NB4 (cell line): ENCODE measurements at regions not wholly inside any gene's neighbourhood (a gene's known extent, or its start where the extent isn't known, plus 50 kb on each side); places are given as distances from the start of the nearest gene placed in this dataset.

Source experiments
- MYC ChIP-seq: IDR thresholded peaks from 2 replicates; pipeline ENCODE4 v1.6.1; 2011; ENCODE audit warnings: low read depth, low read length
- POLR2A ChIP-seq: IDR thresholded peaks from 2 replicates; pipeline ENCODE4 v1.6.1; 2011; ENCODE audit warnings: mild to moderate bottlenecking; ENCODE audit not compliant: insufficient read length; ENCODE audit errors: extremely low read depth
- TF ChIP-seq, protein P1 (sequence below): IDR thresholded peaks from one replicate; pipeline ENCODE4 v1.5.1; 2012; ENCODE audit warnings: low read depth, low read length
- TF ChIP-seq, protein P2 (sequence below): IDR thresholded peaks from 2 replicates; pipeline ENCODE4 v1.6.1; 2011; ENCODE audit warnings: low read depth, low read length

DNA sequence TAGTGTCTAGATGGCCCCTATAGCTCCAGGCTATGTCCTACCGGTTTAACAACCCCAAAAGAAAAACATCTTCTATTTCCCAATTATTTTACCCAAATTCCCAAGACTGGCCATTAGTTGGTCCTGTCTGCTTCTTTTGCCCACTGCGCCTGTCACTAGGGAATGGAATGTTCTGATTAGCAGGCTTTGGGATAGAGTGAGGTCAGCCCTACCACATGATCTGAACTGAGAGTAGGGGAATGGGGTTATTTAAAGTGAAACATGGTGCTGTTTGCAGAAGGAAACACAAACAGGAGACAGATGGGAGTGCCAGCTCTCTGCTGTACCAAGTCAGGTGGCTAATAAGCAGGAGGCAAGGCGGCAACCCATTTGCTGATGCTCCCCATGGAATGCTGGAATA is 635.6 kb upstream of the CFAP20DC start:
- TF ChIP-seq, protein P1, sequence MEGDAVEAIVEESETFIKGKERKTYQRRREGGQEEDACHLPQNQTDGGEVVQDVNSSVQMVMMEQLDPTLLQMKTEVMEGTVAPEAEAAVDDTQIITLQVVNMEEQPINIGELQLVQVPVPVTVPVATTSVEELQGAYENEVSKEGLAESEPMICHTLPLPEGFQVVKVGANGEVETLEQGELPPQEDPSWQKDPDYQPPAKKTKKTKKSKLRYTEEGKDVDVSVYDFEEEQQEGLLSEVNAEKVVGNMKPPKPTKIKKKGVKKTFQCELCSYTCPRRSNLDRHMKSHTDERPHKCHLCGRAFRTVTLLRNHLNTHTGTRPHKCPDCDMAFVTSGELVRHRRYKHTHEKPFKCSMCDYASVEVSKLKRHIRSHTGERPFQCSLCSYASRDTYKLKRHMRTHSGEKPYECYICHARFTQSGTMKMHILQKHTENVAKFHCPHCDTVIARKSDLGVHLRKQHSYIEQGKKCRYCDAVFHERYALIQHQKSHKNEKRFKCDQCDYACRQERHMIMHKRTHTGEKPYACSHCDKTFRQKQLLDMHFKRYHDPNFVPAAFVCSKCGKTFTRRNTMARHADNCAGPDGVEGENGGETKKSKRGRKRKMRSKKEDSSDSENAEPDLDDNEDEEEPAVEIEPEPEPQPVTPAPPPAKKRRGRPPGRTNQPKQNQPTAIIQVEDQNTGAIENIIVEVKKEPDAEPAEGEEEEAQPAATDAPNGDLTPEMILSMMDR: no peak
- TF ChIP-seq POLR2A: no peak
- no peak for TF ChIP-seq MYC
- TF ChIP-seq, protein P2, sequence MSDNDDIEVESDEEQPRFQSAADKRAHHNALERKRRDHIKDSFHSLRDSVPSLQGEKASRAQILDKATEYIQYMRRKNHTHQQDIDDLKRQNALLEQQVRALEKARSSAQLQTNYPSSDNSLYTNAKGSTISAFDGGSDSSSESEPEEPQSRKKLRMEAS: no peak
